Dendritic cell treated with granulocyte-macrophage colony-stimulating factor and Interleukin-4, amounts not matched to agents 40 ng/mL and 50 ng/mL, for 4 days (primary cell): ENCODE measurements at regions not wholly inside any gene's neighbourhood (a gene's known extent, or its start where the extent isn't known, plus 50 kb on each side); places are given as distances from the start of the nearest gene placed in this dataset.
"Not testable (repeated sequence)": the region's sequence is repeated elsewhere in the genome, so short reads cannot be mapped to it uniquely, and the experiment has no call there.

Experiments
- H3K27ac Mint-ChIP-seq: one replicate; pipeline ENCODE4 v1.8.0; 2022; ENCODE audit warnings: mild to moderate bottlenecking, mixed read lengths
- H3K27me3 Mint-ChIP-seq: one replicate; pipeline ENCODE4 v1.8.0; 2022; ENCODE audit warnings: mild to moderate bottlenecking, mixed read lengths
- H3K36me3 Mint-ChIP-seq: one replicate; pipeline ENCODE4 v1.8.0; 2022; ENCODE audit warnings: low read depth, mixed read lengths
- H3K4me1 Mint-ChIP-seq: one replicate; pipeline ENCODE4 v1.8.0; 2022; ENCODE audit warnings: low read depth, mixed read lengths
- H3K4me3 Mint-ChIP-seq: one replicate; pipeline ENCODE4 v1.8.0; 2022; ENCODE audit warnings: mild to moderate bottlenecking, moderate library complexity, mixed read lengths
- H3K9me3 Mint-ChIP-seq: one replicate; pipeline ENCODE4 v1.8.0; 2022; ENCODE audit warnings: mixed read lengths
- intact Hi-C: fragments of 100-400 bp; cut with micrococcal nuclease; formaldehyde crosslinking; loops from one replicate; pipeline ENCODE4 v1.15.0; 2022

GRCh38 chr10:37493185-37493796 lies 364.1 kb downstream of the ZNF248 start:
- H3K27ac Mint-ChIP-seq, H3K9me3 Mint-ChIP-seq, H3K27me3 Mint-ChIP-seq, H3K36me3 Mint-ChIP-seq, H3K4me3 Mint-ChIP-seq, H3K4me1 Mint-ChIP-seq: not testable (repeated sequence)
- intact Hi-C loops = loop anchor here (10.0 kb wide), 1 partner anchor 62 kb away; no protein-coding TSS in a partner anchor

- Mint-ChIP-seq H3K27ac (no peak overlapping the region), H3K27me3 (no peaks in the 10 kb centered on the region), H3K4me3 (no peak overlapping the region), H3K4me1 (no peaks in the 10 kb centered on the region), H3K36me3 (no peaks in the 10 kb centered on the region), H3K9me3 (no peaks in the 10 kb centered on the region)
- intact Hi-C loops = loop anchor here (10.0 kb wide), 1 partner anchor 65 kb away; no protein-coding TSS in a partner anchor
These were observed 364.9 kb downstream of the ANKRD30A start for GRCh38 chr10:37490266-37490665.

GRCh38 chr10:37489658-37490003 lies 364.2 kb downstream of the ANKRD30A start:
- intact Hi-C loops = loop anchor here (10.0 kb wide), 1 partner anchor 65 kb away; no protein-coding TSS in a partner anchor
- no peak overlapping the region for H3K4me3 Mint-ChIP-seq

GRCh38 chr10:37488792-37489657 lies 363.6 kb downstream of the ANKRD30A start:
- intact Hi-C loops = no loop called here
- H3K4me3 Mint-ChIP-seq = no peak overlapping the region
- H3K36me3 Mint-ChIP-seq = no peaks in the 10 kb centered on the region
- H3K27me3 Mint-ChIP-seq = no peaks in the 10 kb centered on the region
- no peaks in the 10 kb centered on the region for H3K4me1 Mint-ChIP-seq
- no peak overlapping the region for H3K27ac Mint-ChIP-seq
- no peaks in the 10 kb centered on the region for H3K9me3 Mint-ChIP-seq

More at GRCh38 chr10:37489658-37490003, 364.2 kb downstream of the ANKRD30A start:
- no peaks in the 10 kb centered on the region for H3K4me1 Mint-ChIP-seq
- H3K27ac Mint-ChIP-seq = no peak overlapping the region
- H3K9me3 Mint-ChIP-seq = no peaks in the 10 kb centered on the region
- no peaks in the 10 kb centered on the region for H3K36me3 Mint-ChIP-seq
- no peaks in the 10 kb centered on the region for H3K27me3 Mint-ChIP-seq

GRCh38 chr10:37480596-37480995 lies 355.2 kb downstream of the ANKRD30A start:
- H3K4me1 Mint-ChIP-seq = not testable (repeated sequence)

GRCh38 chr10:37479469-37479868 lies 354.1 kb downstream of the ANKRD30A start:
- no peak overlapping the region for H3K27ac Mint-ChIP-seq
- H3K4me1 Mint-ChIP-seq = no peaks in the 10 kb centered on the region
- no peak overlapping the region for H3K4me3 Mint-ChIP-seq
- peaks cover 18% of the 10 kb centered on the region for H3K9me3 Mint-ChIP-seq
- H3K27me3 Mint-ChIP-seq = no peaks in the 10 kb centered on the region
- H3K36me3 Mint-ChIP-seq = no peaks in the 10 kb centered on the region
- intact Hi-C loops = no loop called here

More at GRCh38 chr10:37480596-37480995, 355.2 kb downstream of the ANKRD30A start:
- H3K9me3 Mint-ChIP-seq = peaks cover 18% of the 10 kb centered on the region
- H3K4me3 Mint-ChIP-seq, intact Hi-C loops, H3K27ac Mint-ChIP-seq, H3K36me3 Mint-ChIP-seq, H3K27me3 Mint-ChIP-seq: not testable (repeated sequence)

- Mint-ChIP-seq H3K4me3 (no peak overlapping the region), H3K36me3 (no peaks in the 10 kb centered on the region), H3K4me1 (no peaks in the 10 kb centered on the region), H3K27me3 (no peaks in the 10 kb centered on the region), H3K9me3 (peaks cover 22% of the 10 kb centered on the region), H3K27ac (no peak overlapping the region)
- intact Hi-C loops = no loop called here
These were observed 353.0 kb downstream of the ANKRD30A start for GRCh38 chr10:37478381-37478780.

GRCh38 chr10:37476285-37476684 lies 350.9 kb downstream of the ANKRD30A start:
- H3K36me3 Mint-ChIP-seq = no peaks in the 10 kb centered on the region
- H3K27ac Mint-ChIP-seq = no peak overlapping the region
- H3K4me3 Mint-ChIP-seq = no peak overlapping the region
- H3K4me1 Mint-ChIP-seq = no peaks in the 10 kb centered on the region
- peaks cover 36% of the 10 kb centered on the region for H3K9me3 Mint-ChIP-seq
- intact Hi-C loops = no loop called here
- H3K27me3 Mint-ChIP-seq = no peaks in the 10 kb centered on the region

GRCh38 chr10:37474645-37475044 lies 349.2 kb downstream of the ANKRD30A start:
- Mint-ChIP-seq H3K36me3 (no peaks in the 10 kb centered on the region), H3K9me3 (peaks cover 44% of the 10 kb centered on the region), H3K4me1 (no peaks in the 10 kb centered on the region), H3K27ac (no peak overlapping the region), H3K4me3 (no peak overlapping the region), H3K27me3 (no peaks in the 10 kb centered on the region)
- intact Hi-C loops = no loop called here

GRCh38 chr10:37473906-37474305 lies 348.5 kb downstream of the ANKRD30A start:
- H3K36me3 Mint-ChIP-seq = no peaks in the 10 kb centered on the region
- peaks cover 41% of the 10 kb centered on the region for H3K9me3 Mint-ChIP-seq
- intact Hi-C loops = no loop called here
- no peak overlapping the region for H3K4me3 Mint-ChIP-seq
- no peak overlapping the region for H3K27ac Mint-ChIP-seq
- no peaks in the 10 kb centered on the region for H3K27me3 Mint-ChIP-seq
- H3K4me1 Mint-ChIP-seq = no peaks in the 10 kb centered on the region

GRCh38 chr10:37467246-37467645 lies 341.8 kb downstream of the ANKRD30A start:
- intact Hi-C loops = no loop called here
- Mint-ChIP-seq H3K36me3 (no peaks in the 10 kb centered on the region), H3K4me3 (no peak overlapping the region), H3K27ac (no peak overlapping the region), H3K9me3 (peaks cover 48% of the 10 kb centered on the region), H3K27me3 (no peaks in the 10 kb centered on the region), H3K4me1 (no peaks in the 10 kb centered on the region)

GRCh38 chr10:37456456-37456855 lies 331.1 kb downstream of the ANKRD30A start:
- Mint-ChIP-seq H3K27me3 (no peaks in the 10 kb centered on the region), H3K4me1 (no peaks in the 10 kb centered on the region), H3K36me3 (no peaks in the 10 kb centered on the region), H3K27ac (no peak overlapping the region), H3K4me3 (no peak overlapping the region), H3K9me3 (peaks cover 60% of the 10 kb centered on the region)
- intact Hi-C loops = no loop called here

- H3K4me3 Mint-ChIP-seq = no peak overlapping the region
- H3K9me3 Mint-ChIP-seq = peaks cover 44% of the 10 kb centered on the region
- intact Hi-C loops = no loop called here
- no peak overlapping the region for H3K27ac Mint-ChIP-seq
- H3K4me1 Mint-ChIP-seq = no peaks in the 10 kb centered on the region
- no peaks in the 10 kb centered on the region for H3K27me3 Mint-ChIP-seq
- no peaks in the 10 kb centered on the region for H3K36me3 Mint-ChIP-seq
These were observed 322.8 kb downstream of the ANKRD30A start for GRCh38 chr10:37448161-37448560.

GRCh38 chr10:37442882-37443281 lies 317.5 kb downstream of the ANKRD30A start:
- Mint-ChIP-seq H3K36me3 (no peaks in the 10 kb centered on the region), H3K4me1 (no peaks in the 10 kb centered on the region), H3K9me3 (peaks cover 11% of the 10 kb centered on the region), H3K4me3 (no peak overlapping the region), H3K27me3 (no peaks in the 10 kb centered on the region), H3K27ac (no peak overlapping the region)
- intact Hi-C loops = no loop called here
